ENCODE measurements at regions not wholly inside any gene's neighbourhood (a gene's known extent, or its start where the extent isn't known, plus 50 kb on each side); places are given as distances from the start of the nearest gene placed in this dataset.

DNA sequence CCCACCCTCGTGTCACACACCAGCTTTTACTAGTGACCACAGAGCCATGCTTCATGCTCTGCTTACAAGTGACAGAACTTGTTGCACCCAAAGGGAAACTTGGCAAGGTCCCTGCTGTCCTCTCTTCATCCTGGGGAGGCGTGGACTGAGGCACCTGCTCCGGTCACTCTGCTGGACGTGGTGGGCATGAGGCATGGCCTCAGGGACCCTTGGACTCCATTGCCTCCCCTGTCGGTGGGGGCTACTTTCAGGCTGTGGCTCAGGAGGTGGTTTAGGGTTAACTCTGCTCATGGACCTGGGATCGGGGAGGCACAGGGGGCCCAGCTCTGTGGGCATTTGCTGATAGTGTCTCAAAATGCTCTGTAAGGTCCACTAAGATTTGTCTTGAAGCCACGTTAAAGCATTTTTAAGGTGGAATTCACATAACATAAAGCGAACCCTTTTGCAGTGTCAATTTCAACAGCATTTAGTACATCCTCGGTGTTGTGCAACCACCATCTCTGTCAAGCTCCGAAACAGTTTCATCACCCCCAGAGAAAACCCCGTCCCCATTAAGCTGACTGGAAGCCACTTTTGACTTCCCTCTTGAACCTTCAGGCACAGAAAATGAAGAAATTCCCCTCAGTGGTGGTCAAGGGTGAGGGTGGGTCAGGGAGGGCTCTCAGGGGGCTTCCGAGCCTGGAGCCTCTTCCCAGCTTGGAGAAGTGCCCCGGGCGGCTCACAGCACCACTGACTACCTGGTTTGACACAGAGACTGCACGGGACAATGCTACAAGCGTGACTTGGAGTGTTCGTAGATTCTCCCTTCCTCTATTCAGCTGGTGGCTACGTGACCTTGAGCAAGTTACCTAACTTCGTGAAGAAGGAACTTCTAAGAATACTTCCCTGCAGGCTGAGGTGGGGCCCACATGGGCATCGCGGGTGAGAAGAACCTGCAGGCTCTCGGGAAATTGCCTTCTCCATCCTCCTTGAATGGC lies 100.0 kb upstream of the HDAC4 start:
- DNase-seq (ENCODE audit: low spot score) = no peak

DNA sequence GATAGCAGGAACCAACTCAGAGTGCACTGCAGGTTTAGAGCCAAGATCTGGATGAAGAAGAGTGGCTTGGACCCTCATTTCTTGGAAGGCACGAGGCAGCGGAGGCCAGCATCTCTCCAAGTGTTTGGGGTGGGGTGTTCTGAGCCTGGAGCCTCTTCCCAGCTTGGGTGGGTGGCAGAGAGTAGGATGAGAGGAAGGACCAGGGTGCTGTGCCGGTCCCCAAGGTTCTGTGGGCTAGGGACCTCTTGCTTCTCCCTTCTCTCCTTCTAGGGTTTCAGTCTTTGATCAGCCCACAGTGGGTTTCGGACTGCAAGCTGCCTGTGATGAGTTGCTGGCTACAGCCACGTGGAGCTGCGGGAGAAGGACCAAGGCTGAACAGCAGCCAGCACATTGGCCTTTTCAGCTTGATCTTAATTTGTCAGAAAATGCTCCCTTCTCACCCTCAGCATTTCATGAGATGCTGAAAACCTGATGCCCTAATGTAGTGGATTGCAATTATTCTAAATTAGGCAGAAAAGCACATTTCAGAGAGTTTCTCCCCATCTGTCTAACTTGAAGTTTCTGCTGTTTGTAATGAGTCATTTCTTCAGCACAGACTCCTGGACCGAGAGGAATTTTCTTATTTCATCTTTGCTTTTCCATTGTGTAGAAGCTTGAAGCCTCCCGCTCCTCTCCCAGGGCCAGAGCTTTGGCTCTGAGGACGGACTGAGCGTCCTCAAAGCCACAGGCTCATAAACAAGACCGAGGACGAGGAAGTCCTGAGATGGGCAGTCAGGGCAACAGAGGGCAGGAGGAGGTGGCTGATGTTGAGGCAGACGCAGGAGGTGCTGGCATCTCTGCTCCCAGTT lies 99.1 kb upstream of the HDAC4 start:
- no peak for DNase-seq (ENCODE audit: low spot score)

DNA sequence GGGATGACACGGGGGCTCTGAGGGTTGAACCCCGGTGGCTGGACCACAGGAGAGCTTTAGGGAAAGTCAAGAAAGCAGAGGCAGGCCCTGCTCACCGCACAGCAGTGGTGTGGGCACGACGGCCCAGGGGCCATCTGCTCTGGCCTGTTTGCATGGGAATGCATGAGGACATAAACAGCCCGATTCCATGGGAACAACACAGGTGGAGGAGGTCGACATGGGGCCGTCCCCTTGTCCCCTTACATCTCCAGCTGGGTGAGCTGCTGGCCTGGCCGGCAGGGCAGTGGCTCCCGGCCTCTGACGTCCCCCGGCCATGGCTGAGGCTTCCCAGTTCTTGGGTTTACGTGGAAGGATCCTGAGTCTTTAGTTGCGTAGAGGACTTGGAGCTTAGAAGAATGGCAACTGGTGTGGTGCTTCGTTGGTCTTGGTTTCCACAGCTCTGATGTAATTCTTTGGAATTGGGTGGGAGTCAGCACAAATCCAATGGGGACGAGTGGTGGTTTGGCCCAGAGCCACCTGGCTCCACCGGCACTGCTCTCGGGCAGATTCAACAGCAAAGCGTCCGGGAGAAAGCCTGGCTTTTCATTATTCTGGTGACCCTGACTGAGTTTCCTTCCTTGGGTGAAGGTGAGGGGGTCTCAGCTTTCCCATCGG lies 98.3 kb upstream of the HDAC4 start:
- DNase-seq (ENCODE audit: low spot score) = no peak

DNA sequence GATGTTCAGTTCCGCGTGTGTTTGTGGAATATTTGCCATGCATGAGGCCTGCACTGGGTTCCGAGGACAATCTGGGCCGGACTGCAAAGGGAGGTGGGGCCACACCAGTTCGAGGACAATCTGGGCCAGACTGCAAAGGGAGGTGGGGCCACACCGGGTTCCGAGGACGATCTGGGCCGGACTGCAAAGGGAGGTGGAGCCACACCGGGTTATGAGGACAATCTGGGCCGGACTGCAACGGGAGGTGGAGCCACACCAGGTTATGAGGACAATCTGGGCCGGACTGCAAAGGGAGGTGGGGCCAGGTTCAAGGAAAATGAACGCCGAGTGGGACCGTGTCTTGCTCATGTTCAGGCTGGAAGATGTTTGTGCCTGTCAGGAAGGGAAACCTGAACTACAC lies 97.8 kb upstream of the HDAC4 start:
- DNase-seq (ENCODE audit: low spot score) = no peak

DNA sequence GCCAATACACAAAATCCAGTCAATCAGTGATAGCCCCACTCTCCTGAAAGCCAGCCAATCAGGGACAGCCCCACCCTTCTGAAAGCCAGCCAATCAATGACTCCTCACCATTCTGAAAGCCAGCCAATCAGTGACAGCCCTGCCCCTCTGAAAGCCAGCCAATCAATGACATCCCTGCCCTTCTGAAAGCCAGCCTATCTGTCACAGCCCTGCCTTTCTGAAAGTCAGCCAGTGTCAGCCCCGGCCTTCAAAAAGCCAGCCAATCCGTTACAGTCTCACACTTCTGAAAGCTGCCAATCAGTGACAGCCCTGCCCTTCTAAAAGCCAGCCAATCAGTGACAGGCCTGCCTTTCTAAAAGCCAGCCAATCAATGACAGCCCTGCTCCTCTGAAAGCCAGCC lies 95.9 kb upstream of the HDAC4 start:
- DNase-seq (ENCODE audit: low spot score) = no peak

DNA sequence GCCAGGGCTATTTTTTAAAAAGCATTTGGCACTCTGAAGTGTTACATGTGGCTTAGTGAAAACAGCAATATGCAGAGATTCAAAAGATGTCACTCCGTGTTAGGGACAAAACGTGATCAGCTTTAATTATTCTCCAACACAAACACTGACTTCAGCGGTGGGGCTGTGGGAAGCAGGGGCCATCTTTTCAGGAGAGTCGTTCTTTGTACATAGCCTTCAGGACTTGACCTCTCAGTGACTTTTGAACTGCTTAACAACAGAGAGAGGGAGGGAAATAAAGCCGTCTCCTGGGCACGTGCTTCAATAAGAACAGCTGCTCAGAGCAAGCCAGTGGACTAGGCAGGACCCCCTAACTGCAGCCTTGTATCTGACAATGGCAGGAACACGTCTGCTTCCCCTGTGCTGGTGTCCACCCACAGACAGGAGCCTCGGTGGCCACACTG lies 95.0 kb upstream of the HDAC4 start:
- DNase-seq (ENCODE audit: low spot score) = no peak

DNA sequence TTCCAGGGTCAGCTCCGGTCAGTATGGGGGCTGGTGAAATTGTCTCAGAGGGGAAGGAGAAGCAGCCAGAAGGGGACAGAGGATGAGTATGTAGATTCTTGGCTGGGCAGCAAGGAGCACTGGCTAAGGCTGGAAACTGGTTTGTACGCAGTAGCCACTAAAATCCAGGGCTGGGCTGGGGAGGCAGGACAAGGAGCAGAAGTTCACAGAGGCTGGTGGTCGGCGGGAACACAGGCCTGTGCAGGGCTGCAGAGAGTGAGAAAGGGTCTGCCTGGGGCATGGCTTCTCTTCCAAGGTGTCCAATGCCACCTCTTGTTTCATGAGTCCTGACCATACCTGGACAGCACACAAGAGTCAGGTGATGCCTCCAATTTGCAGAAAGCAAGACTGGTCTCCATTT lies 94.4 kb upstream of the HDAC4 start:
- no peak for DNase-seq (ENCODE audit: low spot score)

DNA sequence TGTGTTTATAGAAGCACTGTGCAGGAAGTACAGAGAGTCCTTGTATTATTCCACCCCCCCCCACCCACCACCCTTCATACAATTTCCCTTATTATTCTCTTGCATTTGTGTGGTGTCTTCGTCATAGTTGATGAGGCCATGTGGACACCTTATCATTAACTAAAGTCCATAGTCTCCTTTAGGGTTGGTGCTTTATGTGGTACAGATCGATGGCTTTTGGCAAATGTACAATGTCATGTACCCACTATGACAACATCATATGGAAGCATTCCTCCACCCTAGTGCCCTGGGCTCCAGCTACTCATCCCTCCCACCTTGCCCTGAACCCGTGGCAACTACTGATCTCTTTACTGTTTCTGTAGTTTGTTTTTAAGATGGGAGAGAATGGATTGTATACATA lies 93.8 kb upstream of the HDAC4 start:
- DNase-seq (ENCODE audit: low spot score) = no peak

DNA sequence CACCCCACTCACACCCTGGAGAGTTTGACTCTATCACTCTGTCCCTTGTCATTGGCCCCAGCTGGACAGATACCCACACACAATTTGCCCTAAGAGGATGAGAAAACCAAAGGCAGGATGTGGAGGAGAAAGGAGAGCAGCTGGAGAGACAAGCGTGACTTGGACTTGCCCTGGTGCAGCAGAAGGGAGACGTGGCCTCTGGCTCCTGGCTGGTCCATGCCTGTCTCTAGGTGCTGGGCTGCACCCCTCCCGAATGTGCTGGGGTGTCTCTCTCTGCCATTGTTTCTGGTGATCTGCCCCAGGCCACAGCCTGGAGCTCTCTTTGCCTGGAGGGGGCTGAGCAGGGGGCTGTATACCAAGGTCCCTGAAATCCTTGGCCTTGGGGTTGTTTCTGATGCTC lies 88.7 kb upstream of the HDAC4 start:
- no peak for DNase-seq (ENCODE audit: low spot score)

DNA sequence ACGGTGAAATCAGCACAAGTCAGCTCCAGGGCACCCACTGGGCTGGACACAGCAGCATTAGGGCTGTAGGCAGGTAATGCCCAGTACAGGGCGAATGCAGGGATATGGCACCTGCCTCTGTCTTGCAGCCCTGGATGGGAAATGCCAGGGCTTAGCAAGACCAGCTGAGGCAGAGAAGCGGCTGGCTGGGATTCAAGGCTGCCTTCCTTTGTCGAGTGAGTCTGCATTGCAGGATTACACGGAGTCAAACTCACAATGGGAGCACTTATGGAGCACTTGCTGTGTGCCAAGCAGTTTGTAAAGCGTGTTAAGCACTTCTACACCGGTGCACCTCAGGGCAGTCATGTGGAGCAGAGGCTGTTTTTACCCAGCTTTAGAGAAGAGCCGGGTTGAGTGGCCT lies 87.3 kb upstream of the HDAC4 start:
- no peak for DNase-seq (ENCODE audit: low spot score)

DNA sequence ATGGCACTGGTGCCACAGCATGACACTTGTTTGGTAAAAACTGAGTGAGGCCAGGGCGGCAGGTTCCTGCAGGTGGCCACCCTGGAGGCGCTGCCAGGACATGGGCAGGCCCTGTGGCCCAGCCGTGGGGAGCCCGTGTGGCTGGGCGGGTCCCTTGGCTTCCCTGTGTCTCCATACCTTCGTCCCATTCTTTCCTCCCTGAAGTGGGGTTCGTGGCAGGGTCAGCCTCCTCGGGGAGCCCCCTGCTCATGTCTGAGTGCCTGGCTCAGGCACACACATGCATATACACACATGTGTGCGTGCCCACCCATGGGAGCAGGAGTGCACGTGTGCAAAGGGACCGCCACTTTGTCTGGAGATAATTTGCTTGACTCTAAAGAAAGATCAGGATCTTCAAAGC lies 86.5 kb upstream of the HDAC4 start:
- no peak for DNase-seq (ENCODE audit: low spot score)

DNA sequence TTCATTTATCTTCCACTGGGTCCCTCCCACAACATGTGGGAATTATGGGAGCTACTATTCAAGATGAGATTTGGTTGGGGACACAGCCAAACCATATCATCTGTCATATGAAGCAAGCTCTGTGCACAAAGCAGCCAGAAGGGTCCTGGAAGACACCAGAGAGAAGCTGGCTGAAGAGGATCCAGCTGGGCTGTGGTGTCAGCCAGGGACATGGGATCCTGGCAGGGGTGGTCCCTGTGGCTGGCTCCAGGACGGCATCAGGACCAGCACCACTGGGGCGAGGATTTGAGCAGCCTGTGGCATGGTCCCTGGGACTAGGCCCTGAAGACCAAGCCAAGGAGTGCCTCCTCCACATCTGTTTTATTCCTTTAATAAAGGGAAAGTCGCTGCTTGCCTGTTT lies 84.8 kb upstream of the HDAC4 start:
- no peak for DNase-seq (ENCODE audit: low spot score)

DNA sequence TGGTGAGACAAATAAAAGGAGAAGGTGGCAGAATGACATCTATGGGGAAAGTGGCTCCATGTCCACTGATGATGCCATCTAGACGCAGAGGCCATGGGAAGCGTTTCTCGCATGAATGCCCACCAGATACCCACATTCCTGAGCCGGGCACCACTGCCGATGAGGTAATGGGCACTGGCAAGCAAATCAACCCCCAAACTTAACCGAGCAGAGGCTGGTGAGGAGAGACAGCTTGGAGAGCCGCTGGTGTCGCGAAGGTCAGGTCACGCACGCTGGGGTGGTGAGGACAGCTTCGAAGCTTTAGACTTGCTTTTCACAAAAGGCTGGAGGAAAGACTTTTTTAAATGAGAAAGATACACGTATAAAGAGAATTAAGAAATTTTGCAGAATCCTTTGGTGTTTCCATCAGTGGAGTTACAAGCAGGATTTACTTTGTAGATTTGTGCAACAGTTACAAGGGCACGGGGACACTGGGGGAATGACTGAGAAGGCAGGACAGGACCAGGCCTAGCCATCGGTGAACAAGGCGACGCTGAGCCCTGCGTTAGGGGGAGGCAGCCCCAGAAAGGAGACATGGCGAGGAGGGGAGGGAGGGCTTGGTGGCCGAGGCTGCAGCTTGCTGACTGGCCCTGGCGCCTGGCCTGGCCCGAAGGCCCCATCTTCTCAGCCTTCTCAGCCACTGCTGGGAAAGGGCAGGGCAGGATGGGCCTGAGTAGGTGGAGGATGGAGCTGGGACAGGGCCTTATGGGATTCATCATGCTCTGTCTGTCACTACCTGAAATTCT lies 83.9 kb upstream of the HDAC4 start:
- no peak for DNase-seq (ENCODE audit: low spot score)

DNA sequence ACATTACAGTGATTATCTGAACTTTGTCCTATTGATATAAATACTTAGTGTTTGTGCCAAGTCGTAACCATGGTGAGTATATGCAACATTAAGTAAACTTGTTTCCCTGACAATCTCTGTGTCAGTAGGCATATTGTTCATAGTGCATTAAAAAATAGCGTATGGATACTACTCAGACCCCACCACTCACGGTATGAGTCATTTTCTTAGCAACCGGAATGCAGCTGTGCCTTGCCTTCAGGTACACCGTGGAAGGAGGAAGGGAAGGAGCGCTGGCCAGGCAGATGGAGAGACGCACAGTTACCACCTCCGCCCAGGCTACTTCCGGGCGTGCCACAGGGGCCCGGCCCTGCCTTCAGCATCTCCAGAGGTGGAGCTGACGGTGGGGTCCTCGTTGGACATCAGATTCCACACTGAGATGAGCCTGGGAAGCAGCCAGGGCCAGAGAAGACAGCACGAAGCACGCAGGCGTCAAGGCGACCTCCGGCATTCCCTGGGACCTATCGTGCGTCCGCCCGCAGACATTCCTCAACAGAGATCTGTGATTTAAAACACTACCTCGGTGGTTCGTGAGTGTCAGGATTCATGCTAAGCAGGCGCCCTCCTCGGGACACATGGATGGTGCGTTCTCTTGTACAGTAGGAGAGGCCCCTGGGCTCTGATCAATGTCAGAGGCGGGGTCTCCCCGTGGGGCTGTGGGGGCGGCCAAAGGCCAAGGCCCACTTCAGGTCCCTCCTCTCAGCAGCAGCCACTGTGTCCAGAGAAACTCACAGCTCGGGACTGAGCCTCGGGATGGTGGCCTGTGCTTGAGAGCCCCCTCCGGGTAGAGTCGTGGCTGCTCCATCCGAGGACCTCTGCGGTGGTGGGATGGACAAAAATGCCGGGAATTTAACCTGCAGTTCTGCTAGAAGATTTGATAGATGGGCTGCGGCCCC lies 82.2 kb upstream of the HDAC4 start:
- no peak for DNase-seq (ENCODE audit: low spot score)

DNA sequence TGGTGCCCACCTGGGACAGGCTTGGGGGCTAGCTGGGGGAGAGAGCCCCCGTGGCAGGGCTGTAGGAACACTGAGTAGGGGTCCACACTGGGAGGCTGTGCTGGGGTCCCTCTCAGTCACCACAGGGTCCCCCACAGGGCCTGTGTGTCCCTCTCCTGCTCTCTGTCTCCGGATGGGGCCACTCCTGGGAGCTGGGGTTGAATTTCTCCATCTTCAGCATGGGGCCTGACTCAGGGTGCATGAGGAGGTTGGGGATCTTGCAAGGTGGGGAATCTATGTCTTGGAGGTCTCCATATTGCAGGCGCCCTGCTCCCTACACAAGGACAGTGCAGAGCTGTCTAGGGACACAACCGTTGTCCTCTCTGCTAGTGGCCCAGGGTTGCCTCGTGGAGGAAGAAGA lies 78.7 kb upstream of the HDAC4 start:
- DNase-seq (ENCODE audit: low spot score) = no peak

DNA sequence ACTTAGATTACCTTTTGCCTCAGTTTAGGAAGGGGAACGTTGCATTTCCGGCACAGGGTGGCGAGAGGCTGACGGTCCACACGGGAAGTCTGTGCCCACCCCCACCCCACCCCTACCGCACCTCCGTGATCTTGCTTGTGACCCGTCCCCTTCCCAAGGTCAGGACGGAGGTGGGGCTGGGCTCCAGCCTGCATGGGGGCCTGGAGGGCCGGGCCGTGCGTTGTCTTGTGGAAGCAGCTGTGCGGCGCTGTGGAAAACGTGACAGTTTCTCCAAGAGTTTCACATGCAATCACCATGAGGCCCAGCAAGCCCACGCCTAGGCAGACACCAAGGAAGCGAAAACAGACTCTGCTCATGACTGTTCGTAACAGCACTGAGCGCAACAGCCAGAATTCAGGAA lies 76.8 kb upstream of the HDAC4 start:
- DNase-seq (ENCODE audit: low spot score) = no peak

DNA sequence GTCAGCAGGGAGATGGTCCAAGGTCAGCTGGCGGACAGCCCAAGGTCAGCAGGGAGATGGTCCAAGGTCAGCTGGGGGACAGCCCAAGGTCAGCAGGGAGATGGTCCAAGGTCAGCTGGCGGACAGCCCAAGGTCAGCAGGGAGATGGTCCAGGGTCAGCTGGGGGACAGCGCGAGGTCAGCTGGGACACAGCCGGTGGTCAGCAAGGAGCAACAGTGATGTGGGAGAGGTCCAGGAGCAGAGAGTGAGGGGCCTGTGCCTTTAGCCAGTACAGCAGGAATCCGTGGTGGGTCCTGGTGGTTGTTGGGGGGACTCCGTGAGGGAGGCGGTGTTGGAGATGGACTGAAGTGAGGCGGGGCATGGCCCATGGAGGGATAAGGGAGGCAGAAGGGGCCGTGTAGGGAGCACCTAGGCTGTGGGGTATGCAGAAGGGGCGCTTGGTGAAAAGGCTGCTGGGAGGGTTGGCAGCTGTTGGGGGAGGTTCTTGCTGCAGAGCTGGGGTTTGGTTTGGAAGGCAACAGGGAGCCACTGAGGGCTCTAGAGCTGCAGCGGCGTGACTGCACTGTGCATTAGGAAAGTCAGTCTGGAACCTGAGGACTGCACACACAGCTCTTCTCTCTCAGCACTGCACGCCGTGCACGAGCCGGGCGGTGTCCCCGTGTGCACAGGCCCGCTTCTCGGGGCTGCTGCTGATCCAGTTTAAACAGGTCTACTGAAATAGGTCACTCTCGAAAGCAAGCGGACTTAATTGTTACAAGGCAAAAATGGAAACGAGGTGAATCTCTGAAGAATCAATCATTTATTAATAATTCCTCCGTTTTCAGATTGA lies 76.2 kb upstream of the HDAC4 start:
- DNase-seq (ENCODE audit: low spot score) = no peak

DNA sequence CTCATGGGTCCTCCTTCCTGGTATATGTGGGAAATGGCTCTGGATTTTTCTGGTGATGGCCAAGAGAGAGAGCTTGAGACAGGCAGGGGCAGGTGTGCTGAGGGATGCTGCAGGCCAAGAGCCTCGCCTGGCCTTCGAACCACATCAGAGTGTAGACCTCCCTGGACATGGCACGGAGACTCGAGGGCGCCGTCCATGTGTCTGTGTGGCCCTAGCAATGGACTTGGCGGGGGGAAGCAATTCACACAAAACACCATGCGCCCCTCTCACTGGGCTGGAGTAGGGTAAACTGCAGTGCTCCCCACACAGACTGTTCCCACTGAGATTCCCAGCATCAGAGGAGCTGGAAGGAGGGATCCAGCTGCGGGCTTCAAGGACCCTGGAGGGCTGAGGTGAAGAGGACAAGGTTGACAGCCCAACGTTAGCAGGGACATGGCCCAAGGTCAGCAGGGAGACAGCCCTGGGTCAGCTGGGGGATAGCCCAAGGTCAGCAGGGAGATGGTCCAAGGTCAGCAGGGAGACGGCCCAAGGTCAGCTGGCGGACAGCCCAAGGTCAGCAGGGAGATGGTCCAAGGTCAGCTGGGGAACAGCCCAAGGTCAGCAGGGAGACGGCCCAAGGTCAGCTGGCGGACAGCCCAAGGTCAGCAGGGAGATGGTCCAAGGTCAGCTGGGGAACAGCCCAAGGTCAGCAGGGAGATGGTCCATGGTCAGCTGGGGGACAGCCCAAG lies 75.4 kb upstream of the HDAC4 start:
- DNase-seq (ENCODE audit: low spot score) = no peak
